Germinal center (tissue), 1 donor: ENCODE measurements at regions not wholly inside any gene's neighbourhood (a gene's known extent, or its start where the extent isn't known, plus 50 kb on each side); places are given as distances from the start of the nearest gene placed in this dataset.
"Not testable (repeated sequence)": the region's sequence is repeated elsewhere in the genome, so short reads cannot be mapped to it uniquely, and the experiment has no call there.

Source experiments
- DNase-seq: peaks from one replicate; pipeline ENCODE4 v3.0.0; 2012; ENCODE audit warnings: mixed read lengths, low spot score

GRCh38 chr3:110955301-110955880 is 116.2 kb upstream of the NECTIN3 start:
- DNase-seq, result no peak

- DNase-seq, result no peak
Measured at GRCh38 chr3:110956081-110956480, 115.5 kb upstream of the NECTIN3 start.

- no peak for DNase-seq
Measured at GRCh38 chr3:110957247-110958025, 114.2 kb upstream of the NECTIN3 start.

GRCh38 chr3:110958313-110959147 is 113.1 kb upstream of the NECTIN3 start:
- no peak for DNase-seq

- no peak for DNase-seq
Measured at GRCh38 chr3:110965976-110966375, 105.6 kb upstream of the NECTIN3 start.

- DNase-seq, result no peak
Measured at GRCh38 chr3:110966966-110967663, 104.5 kb upstream of the NECTIN3 start.

DNA sequence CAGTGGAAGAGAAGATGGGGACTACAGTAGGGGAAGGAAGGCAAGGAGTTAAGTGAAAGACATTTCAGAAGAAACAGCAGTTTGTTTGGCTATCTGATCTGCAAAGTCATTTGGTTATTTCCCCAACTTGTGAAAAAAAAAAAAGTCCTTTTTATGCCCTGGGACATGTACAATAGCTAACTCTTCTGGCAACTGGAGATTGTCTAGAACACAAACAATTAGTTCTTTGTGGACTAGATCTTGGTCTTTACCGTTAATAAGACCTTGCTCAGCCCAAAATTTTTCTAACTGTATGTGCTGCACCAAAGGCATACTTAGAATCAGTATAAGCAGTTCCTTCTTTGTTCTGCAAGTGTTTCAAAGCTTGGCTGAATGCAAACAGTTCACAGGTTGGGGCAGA is 103.5 kb upstream of the NECTIN3 start:
- DNase-seq, result no peak

DNA sequence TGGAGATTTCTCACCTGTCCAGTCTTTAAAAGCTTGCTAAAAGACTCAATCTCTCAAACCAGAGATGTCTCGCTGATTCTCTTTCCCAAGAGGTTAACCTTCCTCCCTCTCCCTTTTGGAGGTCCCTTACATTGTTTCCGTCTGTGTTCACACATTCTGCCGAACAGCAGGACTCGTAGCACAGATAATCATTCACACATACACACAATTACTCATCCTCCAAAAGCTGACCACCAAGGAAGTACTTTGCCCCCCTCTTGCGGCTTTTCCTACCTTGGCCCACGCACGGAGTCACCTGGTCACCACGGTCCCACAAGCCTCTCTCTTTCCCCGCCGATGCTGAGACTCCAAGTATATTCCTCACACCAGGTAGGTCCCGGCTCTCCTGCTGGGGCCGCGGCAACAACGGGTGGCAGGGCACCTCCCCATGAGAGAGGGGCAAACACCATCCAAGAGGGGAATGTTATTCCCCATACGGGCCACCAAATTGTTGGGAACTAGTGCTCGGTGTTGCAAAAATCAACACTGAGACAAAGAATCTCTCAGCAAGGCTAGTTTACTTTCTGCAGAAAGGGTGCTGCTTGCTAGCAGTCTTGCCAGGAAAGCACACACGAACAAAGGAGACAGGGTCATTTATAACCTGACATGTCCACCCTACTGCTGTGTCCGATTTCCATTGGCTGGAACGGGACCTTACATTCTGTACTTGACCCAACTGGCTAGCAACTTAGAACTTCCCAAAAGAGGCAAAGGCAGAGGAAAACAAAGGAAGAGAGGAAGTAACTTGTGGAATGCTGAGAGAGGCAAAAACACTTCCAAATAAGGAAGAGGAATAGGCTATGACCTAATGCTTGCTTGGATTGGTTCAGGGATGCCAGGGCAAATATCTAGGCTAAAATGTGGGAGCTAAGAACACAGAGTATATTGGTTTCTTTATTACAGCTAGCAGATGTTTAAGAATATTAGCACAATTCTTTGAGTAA is 102.1 kb upstream of the NECTIN3 start:
- DNase-seq, result no peak

- DNase-seq, result no peak
Measured at GRCh38 chr3:110971010-110971601, 100.5 kb upstream of the NECTIN3 start.

GRCh38 chr3:110973263-110973895 is 98.2 kb upstream of the NECTIN3 start:
- no peak for DNase-seq

- DNase-seq, result no peak
Measured at GRCh38 chr3:110974902-110975301, 96.7 kb upstream of the NECTIN3 start.

GRCh38 chr3:110984456-110985250 is 87.0 kb upstream of the NECTIN3 start:
- no peak for DNase-seq

- no peak for DNase-seq
Measured at GRCh38 chr3:110989446-110989845, 82.2 kb upstream of the NECTIN3 start.

GRCh38 chr3:110995461-110996231 is 76.0 kb upstream of the NECTIN3 start:
- DNase-seq, result no peak

DNA sequence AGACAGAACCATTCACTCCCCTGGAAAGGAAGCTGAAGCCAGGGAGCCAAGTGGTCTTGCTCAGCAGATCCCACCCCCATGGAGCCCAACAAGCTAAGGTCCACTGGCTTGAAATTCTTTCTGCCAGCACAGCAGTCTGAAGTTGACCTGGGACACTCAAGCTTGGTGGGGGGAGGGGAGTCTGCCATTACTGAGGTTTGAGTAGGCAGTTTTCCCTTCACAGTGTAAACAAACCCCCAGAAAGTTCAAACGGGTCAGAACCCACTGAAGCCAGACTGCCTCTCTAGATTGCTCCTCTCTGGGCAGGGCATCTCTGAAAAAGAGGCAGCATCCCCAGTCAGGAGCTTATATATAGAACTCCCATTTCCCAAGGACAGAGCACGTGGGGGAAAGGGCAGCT is 72.8 kb upstream of the NECTIN3 start:
- not testable (repeated sequence) for DNase-seq

GRCh38 chr3:111006485-111006884 is 65.1 kb upstream of the NECTIN3 start:
- DNase-seq, result not testable (repeated sequence)

GRCh38 chr3:111012388-111013248 is 59.0 kb upstream of the NECTIN3 start:
- no peak for DNase-seq
